ENCODE measurements at regions not wholly inside any gene's neighbourhood (a gene's known extent, or its start where the extent isn't known, plus 50 kb on each side); places are given as distances from the start of the nearest gene placed in this dataset.

- WGBS (ENCODE audit: extremely low coverage, insufficient read length, low lambda C conversion rate): 100% methylated on average over 1 of the region's 2 CpGs
- no peak overlapping the region for H4K5ac ChIP-seq (ENCODE audit: insufficient read length, low read depth, low read length)
- H3K4me1 Mint-ChIP-seq: peaks cover 9 to 10% of the 10 kb centered on the region in 2 experiments
Measured at GRCh38 chr3:150285601-150286000, 122.5 kb upstream of the TSC22D2 start.

More at GRCh38 chr3:150285601-150286000, 122.5 kb upstream of the TSC22D2 start:
- H2BK20ac ChIP-seq (ENCODE audit: low read depth, low read length, poor library complexity, severe bottlenecking): no peak overlapping the region
- H3K4ac ChIP-seq (ENCODE audit: low read depth, low read length): no peak overlapping the region
- H3K79me1 ChIP-seq (ENCODE audit: insufficient read depth, low read depth, low read length, poor library complexity, severe bottlenecking): no peaks in the 10 kb centered on the region
- H2BK12ac ChIP-seq (ENCODE audit: insufficient read length, low read depth, low read length): no peak overlapping the region
- no peaks in the 10 kb centered on the region for H3K23me2 ChIP-seq (ENCODE audit: insufficient read length, low read depth, low read length, poor library complexity, severe bottlenecking)
- no peaks in the 10 kb centered on the region for H3K9me3 ChIP-seq (ENCODE audit: control insufficient read depth, low read depth, low read length)
- H2BK15ac ChIP-seq (ENCODE audit: low read depth, low read length): no peak overlapping the region
- DNase-seq: no peak
- no peak overlapping the region for H2BK5ac ChIP-seq (ENCODE audit: insufficient read length, low read length)
- H2AFZ ChIP-seq (ENCODE audit: low read length): no peak overlapping the region
- no peak overlapping the region for H2AK5ac ChIP-seq (ENCODE audit: insufficient read length, low read length)
- Mint-ChIP-seq H3K27me3 (ENCODE audit: low read depth) (no peaks in the 10 kb centered on the region), H3K27ac (no peak overlapping the region), H3K9me3 (peaks cover 0 to 2% of the 10 kb centered on the region in 2 experiments; a peak in 1 of 5 replicates), H3K4me3 (no peak overlapping the region), H3K36me3 (ENCODE audit: insufficient read depth in 1 of 3, low read depth in 3 of 3) (no peaks in the 10 kb centered on the region; a peak in 2 of 7 replicates)
- no peak overlapping the region for H2BK120ac ChIP-seq (ENCODE audit: low read depth, low read length, poor library complexity, severe bottlenecking)
- H3K18ac ChIP-seq (ENCODE audit: insufficient read length, low read depth, low read length): no peak overlapping the region
- no peaks in the 10 kb centered on the region for H4K20me1 ChIP-seq (ENCODE audit: control insufficient read depth, insufficient read depth, insufficient read length)
- TF ChIP-seq CTCF (conservative IDR thresholded peaks at IDR 0.05): no peak
- H3K23ac ChIP-seq (ENCODE audit: insufficient read length, low read depth, low read length): no peak overlapping the region
- no peaks in the 10 kb centered on the region for H3K4me1 ChIP-seq (ENCODE audit: insufficient read depth, low read length)
- H3K14ac ChIP-seq (ENCODE audit: insufficient read depth, low read length): no peak overlapping the region
- H3K27me3 ChIP-seq (ENCODE audit: insufficient read depth, low read length): no peaks in the 10 kb centered on the region
- no peaks in the 10 kb centered on the region for H3K79me2 ChIP-seq (ENCODE audit: insufficient read depth, low read length)
- H3K27ac ChIP-seq (ENCODE audit: insufficient read length, low read depth, low read length): no peak overlapping the region
- H3K56ac ChIP-seq (ENCODE audit: insufficient read length, low read depth, low read length): no peak overlapping the region
- no peak overlapping the region for H4K91ac ChIP-seq (ENCODE audit: insufficient read length, low read depth, low read length)
- H3K4me2 ChIP-seq (ENCODE audit: insufficient read depth, insufficient read length, low read length): no peak overlapping the region
- no peak overlapping the region for H3T11ph ChIP-seq (ENCODE audit: low read length)
- no peak overlapping the region for H4K8ac ChIP-seq (replicated peaks; ENCODE audit: insufficient read length, low read depth, low read length)
- no peak overlapping the region for H3K9ac ChIP-seq (ENCODE audit: extremely low read depth, insufficient read length, low read length)
